ENCODE measurements at regions not wholly inside any gene's neighbourhood (a gene's known extent, or its start where the extent isn't known, plus 50 kb on each side); places are given as distances from the start of the nearest gene placed in this dataset.

- no peak for DNase-seq (ENCODE audit: low read depth)
- H3K4me3 ChIP-seq (ENCODE audit: low read depth, low read length) = no peak overlapping the region
- no peak for TF ChIP-seq CTCF (IDR thresholded peaks at IDR 0.05; ENCODE audit: low read depth, low read length, missing control alignments)
Measured at GRCh38 chr11:109983358-109983757, 109.8 kb upstream of the ZC3H12C start.

GRCh38 chr11:109984634-109985289 is 108.4 kb upstream of the ZC3H12C start:
- TF ChIP-seq CTCF (IDR thresholded peaks at IDR 0.05; ENCODE audit: low read depth, low read length, missing control alignments) = no peak
- no peak for DNase-seq (ENCODE audit: low read depth)

GRCh38 chr11:109986488-109986887 is 106.7 kb upstream of the ZC3H12C start:
- no peak for DNase-seq (ENCODE audit: low read depth)
- no peak for TF ChIP-seq CTCF (IDR thresholded peaks at IDR 0.05; ENCODE audit: low read depth, low read length, missing control alignments)
- no peak overlapping the region for H3K4me3 ChIP-seq (ENCODE audit: low read depth, low read length)

More at GRCh38 chr11:109984634-109985289, 108.4 kb upstream of the ZC3H12C start:
- H3K4me3 ChIP-seq (ENCODE audit: low read depth, low read length) = no peak overlapping the region; the same call in 1 of the 2 replicates

- DNase-seq (ENCODE audit: low read depth) = no peak
- TF ChIP-seq CTCF (IDR thresholded peaks at IDR 0.05; ENCODE audit: low read depth, low read length, missing control alignments) = no peak
- no peak overlapping the region for H3K4me3 ChIP-seq (ENCODE audit: low read depth, low read length)
Measured at GRCh38 chr11:109991835-109992234, 101.4 kb upstream of the ZC3H12C start.

- DNase-seq (ENCODE audit: low read depth) = no peak
- no peak overlapping the region for H3K4me3 ChIP-seq (ENCODE audit: low read depth, low read length)
- TF ChIP-seq CTCF (IDR thresholded peaks at IDR 0.05; ENCODE audit: low read depth, low read length, missing control alignments) = no peak
Measured at GRCh38 chr11:109993786-109994185, 99.4 kb upstream of the ZC3H12C start.

- no peak overlapping the region for H3K4me3 ChIP-seq (ENCODE audit: low read depth, low read length)
- no peak for TF ChIP-seq CTCF (IDR thresholded peaks at IDR 0.05; ENCODE audit: low read depth, low read length, missing control alignments)
- no peak for DNase-seq (ENCODE audit: low read depth)
Measured at GRCh38 chr11:109994907-109995306, 98.3 kb upstream of the ZC3H12C start.

- TF ChIP-seq CTCF (IDR thresholded peaks at IDR 0.05; ENCODE audit: low read depth, low read length, missing control alignments) = no peak
- no peak overlapping the region for H3K4me3 ChIP-seq (ENCODE audit: low read depth, low read length)
- no peak for DNase-seq (ENCODE audit: low read depth)
Measured at GRCh38 chr11:109996060-109996459, 97.1 kb upstream of the ZC3H12C start.

Data from GM12864 (cell line).